Smooth muscle cell (in vitro differentiated cells): ENCODE measurements at regions not wholly inside any gene's neighbourhood (a gene's known extent, or its start where the extent isn't known, plus 50 kb on each side); places are given as distances from the start of the nearest gene placed in this dataset.

Source experiments
- DNase-seq: peaks from one replicate; lab custom pipeline; 2025; ENCODE audit not compliant: unreplicated experiment; lab: John Stamatoyannopoulos, UW
- H2AFZ ChIP-seq: fragments of 200-600 bp; sonication (generic); 2 replicates; pipeline ENCODE4 v1.6.0; 2016; ENCODE audit warnings: antibody characterized with exemption, low read depth, mild to moderate bottlenecking
- H3F3A ChIP-seq: fragments of 200-600 bp; sonication (generic); 2 replicates; pipeline ENCODE4 v1.6.0; 2017; ENCODE audit warnings: antibody characterized with exemption, low read depth
- H3K27ac ChIP-seq: fragments of 200-600 bp; sonication (generic); 2 replicates; pipeline ENCODE4 v1.5.1; 2016; ENCODE audit warnings: low read depth, mild to moderate bottlenecking
- H3K27me3 ChIP-seq: fragments of 200-600 bp; sonication (generic); 2 replicates; pipeline ENCODE4 v1.6.1; 2016; ENCODE audit warnings: low read depth, mild to moderate bottlenecking
- H3K36me3 ChIP-seq: fragments of 200-600 bp; sonication (generic); 2 replicates; pipeline ENCODE4 v1.5.1; 2016; ENCODE audit warnings: low read depth
- H3K4me1 ChIP-seq: fragments of 200-600 bp; sonication (generic); 2 replicates; pipeline ENCODE4 v1.5.1; 2016; ENCODE audit warnings: low read depth
- H3K4me2 ChIP-seq: fragments of 200-600 bp; sonication (generic); 2 replicates; pipeline ENCODE4 v1.6.0; 2016; ENCODE audit warnings: mild to moderate bottlenecking
- H3K4me3 ChIP-seq: fragments of 200-600 bp; sonication (generic); 2 replicates; pipeline ENCODE4 v1.5.1; 2016; ENCODE audit warnings: mild to moderate bottlenecking
- H3K79me2 ChIP-seq: fragments of 200-600 bp; sonication (generic); 2 replicates; pipeline ENCODE4 v1.6.0; 2016; ENCODE audit warnings: low read depth, mild to moderate bottlenecking
- H3K9ac ChIP-seq: fragments of 200-600 bp; sonication (generic); 2 replicates; pipeline ENCODE4 v1.6.0; 2016; ENCODE audit warnings: low read depth
- H3K9me3 ChIP-seq: fragments of 200-600 bp; sonication (generic); replicated peaks from 2 replicates; pipeline ENCODE4 v1.5.1; 2016; ENCODE audit warnings: low read depth
- H4K20me1 ChIP-seq: fragments of 200-600 bp; sonication (generic); 2 replicates; pipeline ENCODE4 v1.6.0; 2016; ENCODE audit warnings: low read depth
- CTCF ChIP-seq: fragments of 200-600 bp; sonication (generic); IDR thresholded peaks from 2 replicates; pipeline ENCODE4 v1.5.1; 2017; ENCODE audit warnings: borderline replicate concordance, mild to moderate bottlenecking, antibody characterized with exemption; ENCODE audit not compliant: insufficient read depth, poor library complexity, severe bottlenecking
- WGBS: methylation state at CpG from one replicate; pipeline ENCODE4 v1.1.7; 2016; ENCODE audit warnings: low lambda C conversion rate; 5-methylcytosine and 5-hydroxymethylcytosine counted together

GRCh38 chr2:11967946-11968465 lies 221.6 kb downstream of the LPIN1 start:
- Histone ChIP-seq H3K4me2 (peak overlapping the region; percentile 49), H2AFZ (no peak overlapping the region), H3K36me3 (peaks cover 2% of the 10 kb centered on the region), H3K9me3 (peaks cover 2% of the 10 kb centered on the region), H3K79me2 (no peaks in the 10 kb centered on the region), H3K27ac (no peak overlapping the region), H4K20me1 (no peaks in the 10 kb centered on the region), H3K4me1 (no peaks in the 10 kb centered on the region), H3K4me3 (no peak overlapping the region), H3K27me3 (no peaks in the 10 kb centered on the region), H3K9ac (no peak overlapping the region), H3F3A (no peaks in the 10 kb centered on the region)
- no peak for TF ChIP-seq CTCF
- 14% methylated on average over 7 of the region's 7 CpGs for WGBS
- no peak for DNase-seq

GRCh38 chr2:11968521-11968920 lies 222.1 kb downstream of the LPIN1 start:
- peaks cover 2% of the 10 kb centered on the region for H3K36me3 ChIP-seq
- 86% methylated on average over 5 of the region's 5 CpGs for WGBS
- H3K27ac ChIP-seq = no peak overlapping the region
- no peak for TF ChIP-seq CTCF
- no peak overlapping the region for H2AFZ ChIP-seq
- peaks cover 7% of the 10 kb centered on the region for H3K9me3 ChIP-seq
- no peaks in the 10 kb centered on the region for H3K79me2 ChIP-seq
- no peaks in the 10 kb centered on the region for H4K20me1 ChIP-seq
- DNase-seq = no peak
- no peak overlapping the region for H3K4me2 ChIP-seq
- no peaks in the 10 kb centered on the region for H3F3A ChIP-seq
- H3K4me1 ChIP-seq = no peaks in the 10 kb centered on the region
- no peaks in the 10 kb centered on the region for H3K27me3 ChIP-seq
- no peak overlapping the region for H3K9ac ChIP-seq
- H3K4me3 ChIP-seq = no peak overlapping the region

GRCh38 chr2:11969774-11970173 lies 223.3 kb downstream of the LPIN1 start:
- Histone ChIP-seq H3K9ac (no peak overlapping the region), H4K20me1 (no peaks in the 10 kb centered on the region), H3F3A (no peaks in the 10 kb centered on the region), H3K27me3 (no peaks in the 10 kb centered on the region), H3K27ac (no peak overlapping the region), H3K36me3 (peaks cover 2% of the 10 kb centered on the region), H3K79me2 (no peaks in the 10 kb centered on the region), H3K4me2 (no peak overlapping the region), H2AFZ (no peak overlapping the region), H3K9me3 (peaks cover 9% of the 10 kb centered on the region), H3K4me1 (no peaks in the 10 kb centered on the region), H3K4me3 (no peak overlapping the region)
- DNase-seq = no peak
- WGBS = 81% methylated on average over 1 of the region's 1 CpG
- TF ChIP-seq CTCF = no peak

- H2AFZ ChIP-seq = no peak overlapping the region
- H3F3A ChIP-seq = no peaks in the 10 kb centered on the region
- H4K20me1 ChIP-seq = no peaks in the 10 kb centered on the region
- TF ChIP-seq CTCF = no peak
- WGBS = 46% methylated on average over 1 of the region's 1 CpG
- DNase-seq = no peak
- no peak overlapping the region for H3K4me3 ChIP-seq
- no peak overlapping the region for H3K27ac ChIP-seq
- no peak overlapping the region for H3K9ac ChIP-seq
- no peaks in the 10 kb centered on the region for H3K27me3 ChIP-seq
- no peak overlapping the region for H3K4me2 ChIP-seq
- peaks cover 2% of the 10 kb centered on the region for H3K36me3 ChIP-seq
- peaks cover 9% of the 10 kb centered on the region for H3K9me3 ChIP-seq
- H3K79me2 ChIP-seq = no peaks in the 10 kb centered on the region
- no peaks in the 10 kb centered on the region for H3K4me1 ChIP-seq
Observed at GRCh38 chr2:11974573-11974972, 228.1 kb downstream of the LPIN1 start.
